Keratinocyte (primary cell): ENCODE measurements at regions not wholly inside any gene's neighbourhood (a gene's known extent, or its start where the extent isn't known, plus 50 kb on each side); places are given as distances from the start of the nearest gene placed in this dataset.

Source experiments
- DNase-seq: peaks from one replicate; pipeline ENCODE4 v3.0.0-alpha.2; 2011; ENCODE audit warnings: low read depth, missing footprints, low spot score
- FAIRE-seq: peaks from 2 replicates; lab custom pipeline; 2011; peaks lifted over from hg19 to GRCh38; lab: Jason Lieb, UNC
- H2AFZ ChIP-seq: 2 replicates; pipeline ENCODE4 v1.6.0; 2012; ENCODE audit warnings: low read length, control low read depth, inconsistent platforms; ENCODE audit not compliant: control insufficient read depth
- H3K27ac ChIP-seq: 2 replicates; pipeline ENCODE4 v1.5.1; 2011; ENCODE audit warnings: low read length; ENCODE audit not compliant: control insufficient read depth, insufficient read depth
- H3K27me3 ChIP-seq: 3 replicates; pipeline ENCODE4 v1.6.0; 2011; ENCODE audit warnings: low read length; ENCODE audit not compliant: control insufficient read depth, insufficient read depth; ENCODE audit errors: extremely low read depth
- H3K36me3 ChIP-seq, 2 experiments: 2 replicates in 1 of 2; 3 replicates in 1 of 2; pipeline ENCODE4 v1.5.1; 2011; ENCODE audit warnings: low read length in 2 of 2, mild to moderate bottlenecking in 1 of 2; ENCODE audit not compliant: control insufficient read depth in 2 of 2, insufficient read depth in 2 of 2; ENCODE audit errors: extremely low read depth in 1 of 2
- H3K4me1 ChIP-seq: 3 replicates; pipeline ENCODE4 v1.5.1; 2011; ENCODE audit warnings: low read length; ENCODE audit not compliant: control insufficient read depth, insufficient read depth; ENCODE audit errors: extremely low read depth
- H3K4me2 ChIP-seq: 3 replicates; pipeline ENCODE4 v1.6.0; 2011; ENCODE audit warnings: low read depth, low read length; ENCODE audit not compliant: control insufficient read depth, insufficient read depth; ENCODE audit errors: extremely low read depth
- H3K4me3 ChIP-seq, 3 experiments: fragments of 200-600 bp in 1 of 3; sonication (generic) in 1 of 3; 2 replicates in 2 of 3; 3 replicates in 1 of 3; pipeline ENCODE4 v1.5.1; 2011 to 2016; ENCODE audit warnings: low read length in 3 of 3, mild to moderate bottlenecking in 3 of 3, control low read depth in 2 of 3, inconsistent platforms in 1 of 3, low read depth in 1 of 3, mixed read lengths in 1 of 3, mixed run types in 1 of 3, moderate library complexity in 1 of 3; ENCODE audit not compliant: control insufficient read depth in 2 of 3, insufficient read depth in 2 of 3; ENCODE audit errors: extremely low read depth in 1 of 3
- H3K79me2 ChIP-seq: 2 replicates; pipeline ENCODE4 v1.6.0; 2012; ENCODE audit warnings: low read length; ENCODE audit not compliant: control insufficient read depth, insufficient read depth
- H3K9ac ChIP-seq: 3 replicates; pipeline ENCODE4 v1.6.0; 2011; ENCODE audit warnings: low read length; ENCODE audit not compliant: control insufficient read depth, insufficient read depth; ENCODE audit errors: extremely low read depth
- H3K9me1 ChIP-seq: 3 replicates; pipeline ENCODE4 v1.6.0; 2011; ENCODE audit warnings: low read length; ENCODE audit not compliant: control insufficient read depth, insufficient read depth; ENCODE audit errors: extremely low read depth
- H3K9me3 ChIP-seq: 2 replicates; pipeline ENCODE4 v1.5.1; 2012; ENCODE audit warnings: low read depth, low read length; ENCODE audit not compliant: control insufficient read depth
- H4K20me1 ChIP-seq: 3 replicates; pipeline ENCODE4 v1.6.0; 2011; ENCODE audit warnings: low read length; ENCODE audit not compliant: control insufficient read depth, insufficient read depth; ENCODE audit errors: extremely low read depth
- CTCF ChIP-seq, 3 experiments: IDR thresholded peaks in 1 of 3; conservative IDR thresholded peaks in 1 of 3; optimal IDR thresholded peaks in 1 of 3; 2 replicates in 2 of 3; 3 replicates in 1 of 3; pipeline versions ENCODE3 to v1.5.1; 2011; ENCODE audit warnings: low read length in 3 of 3, mild to moderate bottlenecking in 3 of 3, moderate library complexity in 2 of 3, control low read depth in 1 of 3, inconsistent platforms in 1 of 3; ENCODE audit not compliant: insufficient read depth in 2 of 3; ENCODE audit errors: extremely low read depth in 1 of 3
- EZH2 ChIP-seq: IDR thresholded peaks from one replicate; pipeline ENCODE4 v1.6.1; 2012; ENCODE audit warnings: inconsistent platforms, mild to moderate bottlenecking, low read length, moderate library complexity
- dilution Hi-C: fragments of 300-500 bp; cut with MboI; formaldehyde crosslinking; loops from one replicate; pipeline ENCODE4 v1.7.0; 2020; ENCODE audit warnings: low sequenced_read_pairs; ENCODE audit not compliant: extremely low pct_ligation_motif_present

- H3K9ac ChIP-seq = no peak overlapping the region
- H3K9me1 ChIP-seq = no peaks in the 10 kb centered on the region
- FAIRE-seq (peak; percentile 84), DNase-seq (no peak)
- no peaks in the 10 kb centered on the region for H3K9me3 ChIP-seq
- H3K4me2 ChIP-seq = peak overlapping the region; percentile 51
- dilution Hi-C loops = no loop called here
- peaks cover 36% of the 10 kb centered on the region for H3K4me1 ChIP-seq
- no peak overlapping the region for H3K27ac ChIP-seq
- no peaks in the 10 kb centered on the region for H3K79me2 ChIP-seq
- no peaks in the 10 kb centered on the region for H3K27me3 ChIP-seq
- no peaks in the 10 kb centered on the region for H4K20me1 ChIP-seq
- no peak overlapping the region for H2AFZ ChIP-seq
- H3K36me3 ChIP-seq = no peaks in the 10 kb centered on the region
- no peak overlapping the region for H3K4me3 ChIP-seq
- TF ChIP-seq EZH2 = no peak
- TF ChIP-seq CTCF (optimal IDR thresholded peaks at IDR 0.05 in 1 of 3, IDR thresholded peaks at IDR 0.05 in 1 of 3, conservative IDR thresholded peaks at IDR 0.05 in 1 of 3; ENCODE audit: extremely low read depth in 1 of 3, insufficient read depth in 2 of 3, low read length in 3 of 3) = no peak
Measured at GRCh38 chr18:73679941-73680712, 467.5 kb downstream of the FBXO15 start.

GRCh38 chr18:73677450-73677849, 470.2 kb downstream of the FBXO15 start:
- no peak overlapping the region for H3K9ac ChIP-seq
- no peaks in the 10 kb centered on the region for H4K20me1 ChIP-seq
- no peak for DNase-seq
- no peak overlapping the region for H2AFZ ChIP-seq
- no peaks in the 10 kb centered on the region for H3K9me1 ChIP-seq
- no peak overlapping the region for H3K27ac ChIP-seq
- dilution Hi-C loops = no loop called here
- no peaks in the 10 kb centered on the region for H3K9me3 ChIP-seq
- no peaks in the 10 kb centered on the region for H3K36me3 ChIP-seq
- no peaks in the 10 kb centered on the region for H3K27me3 ChIP-seq
- H3K4me3 ChIP-seq = no peak overlapping the region
- no peaks in the 10 kb centered on the region for H3K79me2 ChIP-seq
- no peak for FAIRE-seq
- no peak overlapping the region for H3K4me2 ChIP-seq
- peaks cover 16% of the 10 kb centered on the region for H3K4me1 ChIP-seq
- no peak for TF ChIP-seq CTCF (optimal IDR thresholded peaks at IDR 0.05 in 1 of 3, IDR thresholded peaks at IDR 0.05 in 1 of 3, conservative IDR thresholded peaks at IDR 0.05 in 1 of 3; ENCODE audit: extremely low read depth in 1 of 3, insufficient read depth in 2 of 3, low read length in 3 of 3)
